ENCODE measurements at regions not wholly inside any gene's neighbourhood (a gene's known extent, or its start where the extent isn't known, plus 50 kb on each side); places are given as distances from the start of the nearest gene placed in this dataset.
"Not testable (repeated sequence)": the region's sequence is repeated elsewhere in the genome, so short reads cannot be mapped to it uniquely, and the experiment has no call there.

GRCh38 chr14:105622329-105622955 is 96.1 kb downstream of the TMEM121 start:
- DNase-seq = no peak

- not testable (repeated sequence) for DNase-seq
These were observed 96.8 kb downstream of the TMEM121 start for GRCh38 chr14:105623178-105623577.

GRCh38 chr14:105624346-105624745 is 98.0 kb downstream of the TMEM121 start:
- not testable (repeated sequence) for DNase-seq

DNA sequence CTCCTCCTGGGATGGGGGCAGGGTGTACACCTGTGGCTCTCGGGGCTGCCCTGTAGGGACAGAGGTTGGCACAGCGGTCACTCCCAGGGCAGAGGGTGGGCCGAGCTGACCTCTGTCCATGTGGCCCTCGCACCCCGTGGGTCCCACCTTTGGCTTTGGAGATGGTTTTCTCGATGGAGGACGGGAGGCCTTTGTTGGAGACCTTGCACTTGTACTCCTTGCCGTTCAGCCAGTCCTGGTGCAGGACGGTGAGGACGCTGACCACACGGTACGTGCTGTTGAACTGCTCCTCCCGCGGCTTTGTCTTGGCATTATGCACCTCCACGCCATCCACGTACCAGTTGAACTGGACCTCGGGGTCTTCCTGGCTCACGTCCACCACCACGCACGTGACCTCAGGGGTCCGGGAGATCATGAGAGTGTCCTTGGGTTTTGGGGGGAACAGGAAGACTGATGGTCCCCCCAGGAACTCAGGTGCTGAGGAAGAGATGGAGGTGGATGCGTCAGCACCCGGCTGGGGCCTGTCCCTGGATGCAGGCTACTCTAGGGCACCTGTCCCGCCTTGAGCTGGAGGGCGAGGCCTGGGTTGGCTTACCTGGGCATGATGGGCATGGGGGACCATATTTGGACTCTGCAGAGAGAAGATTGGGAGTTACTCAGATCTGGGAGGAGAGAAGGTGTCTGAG is 98.5 kb downstream of the TMEM121 start:
- DNase-seq = not testable (repeated sequence)

DNA sequence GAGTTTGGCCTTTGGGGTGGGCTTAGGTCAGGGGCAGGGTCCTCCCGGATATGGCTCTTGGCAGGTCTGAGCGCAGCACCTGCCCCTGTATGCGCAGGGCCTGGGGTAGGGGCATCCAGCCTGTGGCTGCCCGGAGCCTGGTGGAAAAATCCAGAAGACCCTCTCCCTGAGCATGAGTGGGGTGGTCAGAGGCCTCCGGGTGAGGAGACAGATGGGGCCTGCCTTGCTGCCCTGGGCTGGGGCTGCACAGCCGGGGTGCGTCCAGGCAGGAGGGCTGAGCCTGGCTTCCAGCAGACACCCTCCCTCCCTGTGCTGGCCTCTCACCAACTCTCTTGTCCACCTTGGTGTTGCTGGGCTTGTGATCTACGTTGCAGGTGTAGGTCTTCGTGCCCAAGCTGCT is 99.1 kb downstream of the TMEM121 start:
- DNase-seq = not testable (repeated sequence)

DNA sequence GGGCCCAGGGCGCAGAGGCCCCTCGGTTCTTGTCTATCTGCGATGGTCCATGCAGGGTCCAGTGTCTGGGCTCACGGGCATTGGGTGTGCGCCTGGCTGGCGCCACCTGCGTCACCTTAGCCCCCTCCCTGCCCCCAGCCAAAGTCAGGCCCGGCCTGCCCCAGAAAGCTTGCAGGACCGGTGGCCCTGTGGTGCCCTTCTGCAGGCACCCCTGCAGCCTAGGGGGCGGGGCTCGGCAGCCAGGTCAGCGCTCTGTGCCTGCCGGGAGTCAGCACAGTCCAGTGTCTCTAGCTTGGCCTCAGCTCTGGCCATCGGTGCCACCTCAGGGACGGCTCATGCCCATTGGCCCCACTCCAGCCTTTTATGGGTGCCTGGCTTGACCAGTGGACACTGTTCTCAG is 99.7 kb downstream of the TMEM121 start:
- not testable (repeated sequence) for DNase-seq

GRCh38 chr14:105626651-105627050 is 100.3 kb downstream of the TMEM121 start:
- DNase-seq = not testable (repeated sequence)

DNA sequence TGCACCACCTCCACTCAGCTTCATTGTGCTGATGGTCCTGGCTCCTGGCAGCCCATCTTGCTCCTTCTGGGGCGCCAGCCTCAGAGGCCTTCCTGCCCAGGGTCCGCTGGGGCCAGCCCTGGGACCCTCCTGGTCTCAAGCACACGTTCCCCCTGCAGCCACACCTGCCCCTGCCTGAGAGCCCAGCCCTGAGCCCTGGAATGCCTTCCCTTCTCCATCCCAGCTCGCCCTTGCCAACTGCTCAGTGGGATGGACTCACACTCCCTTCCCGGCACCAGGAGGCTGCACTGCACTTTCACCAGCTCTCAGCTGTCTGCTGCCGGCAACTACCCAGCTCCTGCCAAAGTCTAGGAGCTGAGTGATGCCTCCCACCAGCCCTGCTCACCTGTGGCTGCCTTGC is 100.9 kb downstream of the TMEM121 start:
- DNase-seq = not testable (repeated sequence)

GRCh38 chr14:105627701-105628100 is 101.3 kb downstream of the TMEM121 start:
- no peak for DNase-seq

DNA sequence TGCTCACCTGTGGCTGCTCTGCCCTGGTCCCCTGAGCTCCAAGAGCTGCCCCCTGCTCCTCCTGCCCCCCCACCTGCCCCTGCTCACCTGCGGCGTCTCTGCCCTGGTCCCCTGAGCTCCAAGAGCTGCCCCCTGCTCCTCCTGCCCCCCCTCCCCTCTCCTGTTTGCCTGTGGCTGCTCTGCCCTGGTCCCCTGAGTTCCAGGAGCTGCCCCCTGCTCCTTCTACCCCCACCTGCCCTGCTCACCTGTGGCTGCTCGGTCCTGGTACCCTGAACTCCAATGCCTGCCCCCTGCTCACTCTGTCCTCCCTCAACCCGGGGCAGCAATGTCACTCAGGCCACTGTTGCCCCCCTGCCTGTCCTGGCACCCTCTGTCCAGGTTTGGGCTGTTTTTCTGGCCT is 101.7 kb downstream of the TMEM121 start:
- DNase-seq = not testable (repeated sequence)

DNA sequence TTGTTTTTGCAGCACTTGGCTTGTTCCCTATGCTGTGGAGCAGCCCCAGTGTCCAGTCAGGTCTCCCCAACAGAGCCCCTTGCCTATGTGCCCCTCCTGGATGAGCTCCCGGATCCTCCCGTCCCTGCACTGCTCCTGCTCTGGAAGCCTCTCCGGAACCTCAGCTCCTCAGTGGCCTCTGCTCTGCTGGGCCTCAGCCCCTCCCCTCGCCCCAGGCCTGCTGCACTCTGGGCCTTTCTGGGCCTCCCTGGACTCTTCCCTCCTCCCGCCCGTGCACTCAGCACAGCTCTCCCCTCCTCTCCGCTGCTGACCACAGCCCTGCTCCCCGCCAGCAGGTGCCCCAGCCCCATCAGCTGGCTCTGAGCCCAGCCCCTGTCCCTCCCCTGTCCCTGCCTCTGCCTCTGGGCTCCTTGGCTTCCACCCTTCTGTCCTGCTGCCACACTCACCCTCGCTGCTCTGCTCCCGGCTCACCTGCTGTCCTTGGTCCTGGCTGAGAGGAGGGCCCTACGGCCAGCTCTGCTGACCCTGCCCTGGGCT is 102.2 kb downstream of the TMEM121 start:
- DNase-seq = not testable (repeated sequence)

DNA sequence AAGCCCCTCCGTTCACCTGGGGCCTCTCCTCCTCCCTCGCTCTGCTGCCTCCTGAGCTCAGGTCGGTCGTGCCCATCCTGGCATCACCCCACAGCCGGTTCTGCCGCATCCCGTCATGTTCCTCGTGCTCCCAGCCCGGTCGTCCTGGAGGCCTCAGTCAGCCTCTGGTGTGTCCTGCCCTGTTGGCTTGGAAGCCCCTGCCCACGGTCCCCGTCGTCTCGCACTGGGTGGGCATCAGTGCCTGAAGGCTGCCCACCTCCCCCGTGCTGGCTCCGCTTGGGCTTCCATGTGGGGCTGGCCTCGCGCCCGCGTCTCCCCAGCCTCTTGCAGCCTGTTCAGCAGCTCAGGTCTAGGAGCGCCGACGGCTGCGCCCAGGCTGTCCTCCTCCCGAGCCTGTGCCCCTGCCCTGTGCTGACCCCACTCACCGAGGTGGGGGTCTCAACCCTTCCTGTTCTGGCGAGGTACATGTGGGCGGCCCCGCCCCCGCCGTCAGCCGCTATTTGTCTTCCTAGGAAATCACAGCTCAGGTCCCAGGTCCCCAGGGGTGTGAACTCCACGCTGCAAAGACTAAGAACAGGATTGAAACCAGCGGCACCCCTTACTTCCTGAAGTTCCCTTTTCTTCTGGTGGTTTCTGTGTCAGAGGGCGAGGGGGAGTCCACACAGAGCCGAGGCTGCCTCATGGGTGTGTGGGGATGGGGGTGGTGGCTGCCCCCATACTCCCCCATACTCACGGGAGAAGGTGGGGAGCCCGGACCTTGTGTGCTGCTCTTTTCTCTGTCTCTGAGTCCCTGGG is 102.9 kb downstream of the TMEM121 start:
- DNase-seq = not testable (repeated sequence)

- no peak for DNase-seq
These were observed 103.5 kb downstream of the TMEM121 start for GRCh38 chr14:105629886-105630215.

- not testable (repeated sequence) for DNase-seq
These were observed 104.0 kb downstream of the TMEM121 start for GRCh38 chr14:105630293-105630934.

- not testable (repeated sequence) for DNase-seq
These were observed 104.8 kb downstream of the TMEM121 start for GRCh38 chr14:105630935-105631779.

- no peak for DNase-seq
These were observed 105.6 kb downstream of the TMEM121 start for GRCh38 chr14:105632010-105632409.

DNA sequence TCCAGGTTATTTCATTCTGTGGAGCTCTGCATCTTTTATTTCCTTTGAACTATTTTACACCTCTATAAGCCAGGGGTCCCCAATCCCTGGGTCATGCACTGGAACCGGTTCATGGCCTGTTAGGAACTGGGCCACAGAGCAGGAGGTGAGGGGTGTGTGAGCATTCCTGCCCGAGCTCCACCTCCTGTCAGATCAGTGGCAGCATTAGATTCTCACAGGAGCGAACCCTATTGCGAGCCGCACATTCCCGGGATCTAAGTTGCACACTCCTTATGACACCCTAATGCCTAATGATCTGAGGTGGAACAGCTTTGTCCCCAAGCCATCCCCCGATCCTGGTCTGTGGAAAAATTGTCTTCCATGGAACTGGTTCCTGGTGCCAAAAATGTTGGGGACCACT is 107.2 kb downstream of the TMEM121 start:
- not testable (repeated sequence) for DNase-seq

DNA sequence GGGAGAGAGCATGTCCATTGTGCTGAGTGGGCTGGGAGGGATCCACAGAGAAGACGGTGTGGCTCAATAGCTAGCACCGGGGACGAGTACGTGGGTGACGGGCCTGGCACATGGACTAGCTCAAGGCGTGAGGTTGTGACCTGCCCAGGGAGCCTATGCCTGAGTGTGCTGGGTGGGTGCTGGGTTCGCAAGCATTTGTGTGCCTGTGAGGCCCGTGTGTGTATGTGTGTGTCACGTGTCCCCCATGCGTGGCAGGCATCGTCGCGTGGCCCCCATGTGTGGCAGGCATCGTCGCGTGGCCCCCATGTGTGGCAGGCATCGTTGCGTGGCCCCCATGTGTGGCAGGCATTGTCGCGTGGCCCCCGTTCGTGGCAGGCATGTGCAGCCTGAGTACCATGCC is 109.2 kb downstream of the TMEM121 start:
- DNase-seq = no peak

GRCh38 chr14:105636021-105636420 is 109.6 kb downstream of the TMEM121 start:
- DNase-seq = not testable (repeated sequence)

DNA sequence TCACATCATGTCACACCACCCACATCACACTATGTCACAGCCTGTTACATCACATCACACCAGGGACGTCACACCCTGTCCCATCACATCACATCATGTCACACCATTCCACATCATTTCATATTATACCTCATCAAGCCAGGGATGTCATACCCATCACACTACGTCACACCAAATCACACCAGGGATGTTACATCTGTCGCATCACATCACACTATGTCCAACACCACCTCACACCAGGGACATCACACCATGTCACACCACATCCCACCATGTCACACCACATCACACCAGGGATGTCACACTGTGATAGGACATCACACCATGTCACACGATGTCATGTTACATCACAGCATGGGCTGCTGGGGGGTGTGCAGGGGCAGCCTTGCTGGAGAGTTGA is 110.6 kb downstream of the TMEM121 start:
- DNase-seq = no peak

GRCh38 chr14:105637345-105637744 is 111.0 kb downstream of the TMEM121 start:
- not testable (repeated sequence) for DNase-seq
